Islet precursor cell (in vitro differentiated cells): ENCODE measurements at regions not wholly inside any gene's neighbourhood (a gene's known extent, or its start where the extent isn't known, plus 50 kb on each side); places are given as distances from the start of the nearest gene placed in this dataset.

ENCODE experiments used
- DNase-seq: peaks from one replicate; pipeline ENCODE4 v3.0.0-alpha.2; 2018

DNA sequence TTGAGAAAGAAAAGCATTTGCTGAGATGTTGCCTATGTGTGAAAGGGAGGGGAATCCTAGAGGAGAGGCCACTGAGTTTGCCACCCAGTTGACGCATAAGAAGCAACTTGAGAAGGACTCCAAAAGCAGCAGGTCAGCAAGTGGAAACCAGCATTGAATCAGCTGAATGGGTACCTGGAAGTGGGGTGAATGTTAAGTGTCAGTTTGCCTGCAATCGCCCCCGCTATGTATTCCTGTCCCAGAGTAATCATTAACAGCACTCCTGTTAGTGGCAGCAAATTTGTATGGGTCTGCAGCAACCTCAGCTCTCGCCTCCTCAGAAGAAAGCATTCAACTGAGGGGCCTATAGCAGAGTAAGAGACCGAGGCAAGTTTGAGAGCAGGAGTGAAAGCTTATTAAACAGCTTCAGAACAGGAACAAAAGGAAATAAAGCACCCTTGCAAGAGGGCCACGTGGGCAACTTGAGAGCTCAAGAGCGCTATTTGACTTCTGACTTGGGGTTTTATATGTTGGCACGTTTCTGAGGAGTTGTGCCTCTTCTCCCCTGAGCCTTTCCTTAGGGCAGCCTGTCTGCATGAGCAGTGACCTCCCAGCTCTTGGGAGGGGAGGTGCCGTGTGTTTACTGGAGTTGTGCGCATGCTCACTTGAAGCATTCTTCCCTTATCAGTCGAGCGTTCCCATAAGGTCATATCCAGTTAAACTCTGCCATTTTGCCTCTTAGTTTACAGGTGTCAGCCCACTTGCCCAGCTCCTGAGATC is 122.6 kb upstream of the PHACTR1 start:
- DNase-seq: no peak

DNA sequence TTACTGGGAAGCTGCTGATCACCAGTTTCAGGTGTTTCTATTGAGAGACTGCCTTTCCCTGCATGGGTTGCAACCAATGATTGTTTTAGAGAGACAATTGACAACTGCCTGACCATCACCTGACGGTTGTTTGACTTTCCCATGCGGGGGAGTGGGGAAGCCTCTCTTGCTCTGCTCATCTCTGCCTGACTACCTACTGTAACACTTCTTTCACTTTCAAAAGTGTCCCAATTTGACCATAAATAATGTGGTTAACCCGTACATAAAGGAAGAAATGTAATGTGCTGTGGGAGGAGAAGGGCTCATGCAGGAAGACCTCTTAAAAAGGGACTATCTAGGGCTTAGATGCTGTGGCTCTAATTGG is 122.1 kb upstream of the PHACTR1 start:
- no peak for DNase-seq

DNA sequence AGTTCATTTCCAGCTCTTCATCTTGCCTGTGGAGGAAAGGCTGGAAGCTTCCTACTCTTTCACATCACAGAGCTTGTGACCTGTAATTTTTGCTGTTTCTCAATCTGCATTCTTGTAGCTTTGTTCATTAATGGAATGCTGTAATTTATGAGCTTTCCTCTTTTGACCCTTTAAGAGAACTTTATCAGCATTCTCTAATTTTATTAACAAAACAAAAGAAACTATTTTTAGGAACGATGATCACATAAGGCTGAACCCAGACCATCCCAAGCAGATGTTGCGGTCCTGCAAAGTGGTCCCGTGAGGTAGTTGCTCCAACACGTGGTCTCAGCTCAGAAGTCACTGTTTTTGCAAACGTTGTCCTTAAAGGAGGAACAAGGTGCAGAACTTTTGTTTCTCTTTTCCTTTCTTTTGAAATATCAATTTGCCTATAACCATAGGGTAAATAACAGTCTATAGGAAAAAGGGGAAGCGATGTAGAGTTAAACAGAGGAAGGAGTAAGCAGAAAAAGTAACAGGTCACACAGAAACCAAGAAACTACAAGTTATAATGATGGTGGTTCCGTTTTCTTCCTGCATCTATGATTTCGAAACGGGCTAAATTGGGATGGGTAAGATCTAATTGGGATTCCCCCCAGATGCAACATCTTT is 121.3 kb upstream of the PHACTR1 start:
- DNase-seq: no peak

- no peak for DNase-seq
These were observed 119.8 kb upstream of the PHACTR1 start for GRCh38 chr6:12596731-12597130.

GRCh38 chr6:12598919-12599318 is 117.6 kb upstream of the PHACTR1 start:
- no peak for DNase-seq

DNA sequence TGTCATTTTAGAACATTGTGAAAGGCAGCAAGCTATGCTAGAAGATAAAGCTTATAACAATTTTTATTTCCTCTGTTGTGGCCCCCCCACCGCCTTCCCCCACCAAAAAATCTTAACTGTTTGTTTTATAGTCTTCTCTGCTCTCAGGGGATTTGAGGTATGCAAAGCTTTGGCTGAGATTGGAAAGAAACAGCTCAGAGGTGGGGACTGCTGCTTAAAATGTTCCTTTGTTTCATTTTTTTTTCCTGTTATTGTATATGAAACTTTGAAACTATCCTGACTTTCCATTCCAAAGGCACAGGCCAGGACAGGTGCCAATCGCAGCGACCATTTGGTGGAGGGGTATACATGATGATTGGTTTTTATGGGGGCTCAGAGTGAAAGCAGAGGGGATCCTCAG is 114.7 kb upstream of the PHACTR1 start:
- DNase-seq: no peak

GRCh38 chr6:12602342-12602741 is 114.2 kb upstream of the PHACTR1 start:
- DNase-seq: peak; percentile 59

GRCh38 chr6:12602951-12603672 is 113.5 kb upstream of the PHACTR1 start:
- no peak for DNase-seq

- no peak for DNase-seq
These were observed 112.9 kb upstream of the PHACTR1 start for GRCh38 chr6:12603673-12604049.

GRCh38 chr6:12605888-12606345 is 110.7 kb upstream of the PHACTR1 start:
- peak; percentile 66 for DNase-seq

DNA sequence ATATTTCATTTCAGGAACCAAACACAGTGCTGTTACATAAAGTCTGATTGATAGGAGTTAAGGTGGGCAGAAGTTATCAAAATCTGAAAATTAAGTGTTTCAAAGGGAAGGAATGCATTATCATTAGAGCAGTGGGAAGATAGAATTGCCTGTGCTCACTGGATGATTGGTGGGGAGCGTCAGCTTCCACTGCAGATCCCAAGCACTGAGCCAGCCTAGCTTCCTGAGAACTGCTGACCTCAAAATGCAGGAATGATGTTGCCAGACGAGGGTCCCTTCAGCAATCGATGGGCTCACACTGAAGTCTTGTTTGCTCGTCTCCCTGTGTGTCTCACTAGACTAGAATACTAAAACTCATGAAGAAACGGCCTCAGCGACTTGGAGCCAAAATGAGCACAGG is 110.0 kb upstream of the PHACTR1 start:
- no peak for DNase-seq

DNA sequence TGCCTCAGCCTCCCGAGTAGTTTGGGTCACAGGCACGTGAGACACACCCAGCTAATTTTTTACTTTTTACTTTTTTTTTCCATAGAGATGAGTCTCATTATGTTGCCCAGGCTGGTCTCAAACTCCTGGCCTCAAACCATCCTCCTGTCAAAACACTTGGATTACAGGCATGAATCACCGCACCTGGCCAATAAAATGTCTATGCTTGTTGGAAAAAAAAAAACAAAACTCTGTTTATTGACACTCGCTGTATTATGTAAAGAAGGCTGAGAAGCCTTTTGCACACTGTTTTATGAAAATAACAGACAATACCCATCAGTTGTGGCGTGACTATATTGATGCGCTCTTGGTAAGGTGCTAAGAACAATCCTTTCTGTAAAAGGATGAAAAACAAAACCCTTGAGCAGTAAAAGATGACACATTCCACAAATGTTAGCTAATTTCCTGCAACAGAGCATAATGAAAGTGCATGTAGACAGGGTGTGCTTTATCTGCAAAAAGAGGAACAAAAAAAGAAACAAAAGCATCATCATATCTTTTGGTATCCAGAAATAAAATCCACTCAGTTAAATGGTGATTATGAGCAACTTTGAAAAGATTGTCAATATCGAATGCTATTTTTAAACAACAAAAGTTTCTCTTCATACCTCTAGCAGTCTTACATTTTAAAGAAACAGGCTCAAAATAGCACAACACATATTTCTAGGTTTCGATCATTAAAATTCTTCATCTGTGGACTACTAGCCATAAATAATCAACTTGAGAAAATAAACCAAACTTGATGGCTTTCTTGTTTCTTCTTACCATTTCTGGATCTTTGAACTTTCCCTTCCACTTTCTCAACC is 108.3 kb upstream of the PHACTR1 start:
- DNase-seq: no peak

- DNase-seq: no peak
These were observed 107.7 kb upstream of the PHACTR1 start for GRCh38 chr6:12608874-12609273.

DNA sequence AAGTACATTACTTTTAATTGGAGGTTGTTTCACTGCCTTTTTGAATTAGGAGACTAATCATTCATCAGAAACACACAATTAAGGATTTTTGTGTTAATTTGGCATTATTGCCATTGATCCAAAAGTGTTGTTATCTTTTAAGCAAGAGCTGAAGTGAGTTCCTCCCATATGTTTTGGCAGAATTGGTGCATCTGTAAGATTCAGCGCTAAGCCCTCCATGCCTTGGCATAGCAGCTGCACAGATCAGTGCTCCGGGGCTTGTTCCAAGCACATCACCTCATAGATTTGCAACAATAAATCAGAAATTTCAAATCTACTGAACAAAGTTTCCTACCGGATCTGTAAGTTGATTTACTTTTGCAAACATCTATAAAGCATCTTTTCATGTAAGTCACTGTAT is 106.8 kb upstream of the PHACTR1 start:
- no peak for DNase-seq

DNA sequence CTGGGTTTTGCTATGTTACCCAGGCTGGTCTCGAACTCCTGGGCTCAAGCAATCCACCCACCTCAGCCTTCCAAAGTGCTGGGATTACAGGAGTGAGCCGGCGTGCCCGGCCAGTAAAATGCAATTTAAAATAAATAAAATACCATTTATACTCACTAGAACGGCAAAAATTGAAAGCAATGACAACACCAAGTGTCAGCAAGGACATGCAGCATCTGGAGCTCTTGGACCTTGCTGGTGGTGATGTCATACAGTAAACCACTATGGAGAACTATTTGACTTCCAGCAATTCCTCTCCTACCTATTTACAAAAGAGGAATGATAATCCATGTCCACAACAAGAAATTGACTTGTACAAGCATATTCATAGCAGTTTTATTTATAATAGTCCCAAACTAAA is 105.7 kb upstream of the PHACTR1 start:
- DNase-seq: no peak

DNA sequence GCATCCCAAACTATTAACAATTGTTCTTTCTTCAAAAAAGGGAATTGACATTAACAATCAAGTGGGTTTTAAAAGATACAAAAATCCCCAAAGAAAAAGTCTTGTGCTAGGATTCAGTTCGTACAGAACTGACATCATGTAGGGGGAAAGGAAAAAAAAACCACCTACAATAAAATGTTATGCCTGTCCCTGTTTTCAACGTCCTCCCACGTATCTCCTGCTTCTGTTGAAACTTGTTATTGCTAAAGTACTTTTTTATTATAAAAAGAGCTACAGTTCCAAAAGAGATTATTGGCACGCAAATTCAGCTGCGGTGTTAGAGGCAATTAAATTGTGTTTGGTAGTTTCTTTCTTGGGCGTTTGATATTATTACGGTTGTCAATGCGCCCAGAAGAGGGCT is 102.8 kb upstream of the PHACTR1 start:
- no peak for DNase-seq

GRCh38 chr6:12614456-12614855 is 102.1 kb upstream of the PHACTR1 start:
- DNase-seq: no peak

DNA sequence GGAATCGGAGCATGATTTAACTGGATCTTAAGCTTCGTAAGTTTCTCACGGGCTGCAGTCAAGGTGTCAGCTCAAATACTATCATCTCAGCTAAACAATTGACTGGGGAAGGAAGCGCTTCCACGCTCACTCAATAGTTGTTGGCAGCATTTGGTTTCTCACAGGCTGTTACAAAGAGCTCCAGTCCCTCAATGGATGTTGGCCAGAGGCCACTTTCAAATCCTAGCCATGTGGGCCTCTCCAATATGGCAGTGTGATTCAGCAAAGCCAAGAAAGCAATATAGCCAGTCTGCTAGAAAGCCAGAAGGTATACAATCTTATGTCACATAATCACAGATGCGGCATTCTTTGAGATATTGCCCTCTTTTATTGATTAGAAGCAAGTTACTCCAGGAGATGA is 98.3 kb upstream of the PHACTR1 start:
- no peak for DNase-seq

- DNase-seq: no peak
These were observed 94.8 kb upstream of the PHACTR1 start for GRCh38 chr6:12621754-12622153.

DNA sequence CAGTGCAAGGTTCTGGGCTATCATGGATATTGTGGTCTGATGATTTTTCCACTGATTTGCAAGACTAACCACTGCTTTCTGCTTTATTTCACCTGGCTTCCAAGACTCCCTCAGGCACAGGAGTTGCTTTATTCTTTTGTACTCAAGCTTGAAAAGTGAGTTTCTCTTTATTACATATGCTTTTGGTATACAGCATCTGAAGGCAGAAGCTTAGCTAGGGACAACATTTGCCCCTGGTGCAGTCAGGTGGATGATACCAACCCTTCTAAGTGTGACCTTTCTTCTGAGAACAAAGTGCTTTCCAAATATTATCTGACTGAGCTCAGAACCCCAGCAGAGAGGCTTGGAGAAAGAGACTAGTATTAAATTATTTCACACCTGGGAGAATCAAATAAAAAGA is 94.0 kb upstream of the PHACTR1 start:
- no peak for DNase-seq

- DNase-seq: no peak
These were observed 92.3 kb upstream of the PHACTR1 start for GRCh38 chr6:12624142-12624837.

DNA sequence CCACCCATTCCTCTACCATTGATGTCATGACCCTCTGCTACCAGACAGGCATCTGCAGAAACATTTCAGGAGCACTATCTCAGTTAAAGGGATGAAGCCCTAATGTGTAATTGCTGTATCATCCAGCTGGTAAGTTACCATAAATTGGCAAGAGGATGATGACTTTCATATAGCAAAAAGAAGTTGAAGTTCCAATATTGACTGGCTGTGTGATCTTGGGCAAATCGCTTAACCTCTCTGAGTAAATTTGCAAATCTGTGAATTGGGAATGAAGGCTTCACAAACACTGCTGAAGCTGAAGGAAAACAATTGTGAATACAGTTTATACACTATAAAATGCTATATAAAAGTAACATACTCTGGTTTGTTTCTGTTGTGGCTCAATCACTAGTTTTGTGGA is 89.5 kb upstream of the PHACTR1 start:
- no peak for DNase-seq

DNA sequence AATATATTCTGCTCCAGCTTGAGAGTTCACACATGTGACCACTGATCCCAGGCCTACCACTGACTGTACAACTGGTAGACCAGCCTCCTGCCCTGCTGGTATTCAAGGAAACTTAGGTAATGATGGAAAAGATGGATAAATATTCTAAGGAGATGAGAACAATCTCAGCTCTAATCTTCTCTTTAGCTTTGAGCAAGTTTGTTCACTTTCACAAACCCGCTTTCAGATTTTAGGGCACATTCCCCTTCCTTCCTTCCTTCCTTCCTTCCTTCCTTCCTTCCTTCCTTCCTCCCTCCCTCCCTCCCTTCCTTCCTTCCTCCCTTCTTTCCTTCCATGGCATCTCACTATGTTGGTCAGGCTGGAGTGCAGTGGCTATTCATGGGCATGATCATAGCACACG is 88.2 kb upstream of the PHACTR1 start:
- no peak for DNase-seq
